Activated T-cell treated with anti-CD3 and anti-CD28 coated beads for 4 hours (primary cell): ENCODE measurements at regions not wholly inside any gene's neighbourhood (a gene's known extent, or its start where the extent isn't known, plus 50 kb on each side); places are given as distances from the start of the nearest gene placed in this dataset.

Experiments
- DNase-seq: peaks from one replicate; pipeline ENCODE4 v3.0.0-alpha.2; 2020

- no peak for DNase-seq
These were observed 316.6 kb downstream of the RDH14 start for GRCh38 chr2:18243816-18244215.

GRCh38 chr2:18242716-18243115 is 317.7 kb downstream of the RDH14 start:
- no peak for DNase-seq

GRCh38 chr2:18238209-18238608 is 322.2 kb downstream of the RDH14 start:
- no peak for DNase-seq

- DNase-seq = no peak
These were observed 323.2 kb downstream of the RDH14 start for GRCh38 chr2:18237298-18237697.

- DNase-seq = no peak
These were observed 327.6 kb downstream of the RDH14 start for GRCh38 chr2:18232731-18233438.

GRCh38 chr2:18230668-18231067 is 329.8 kb downstream of the RDH14 start:
- DNase-seq = no peak

GRCh38 chr2:18219676-18220075 is 340.8 kb downstream of the RDH14 start:
- no peak for DNase-seq

GRCh38 chr2:18218160-18218933 is 339.9 kb downstream of the KCNS3 start:
- DNase-seq = no peak

- DNase-seq = no peak
These were observed 336.5 kb downstream of the KCNS3 start for GRCh38 chr2:18214936-18215335.

GRCh38 chr2:18213986-18214385 is 335.5 kb downstream of the KCNS3 start:
- DNase-seq = no peak

- no peak for DNase-seq
These were observed 331.6 kb downstream of the KCNS3 start for GRCh38 chr2:18209934-18210639.

- DNase-seq = no peak
These were observed 330.5 kb downstream of the KCNS3 start for GRCh38 chr2:18208956-18209355.

GRCh38 chr2:18200771-18201170 is 322.3 kb downstream of the KCNS3 start:
- no peak for DNase-seq

- DNase-seq = no peak
These were observed 320.2 kb downstream of the KCNS3 start for GRCh38 chr2:18198677-18199076.

GRCh38 chr2:18194161-18194560 is 315.7 kb downstream of the KCNS3 start:
- DNase-seq = no peak

GRCh38 chr2:18186816-18187613 is 308.5 kb downstream of the KCNS3 start:
- no peak for DNase-seq

GRCh38 chr2:18182861-18183260 is 304.4 kb downstream of the KCNS3 start:
- DNase-seq = no peak

- no peak for DNase-seq
These were observed 302.4 kb downstream of the KCNS3 start for GRCh38 chr2:18180912-18181311.

GRCh38 chr2:18180031-18180610 is 301.7 kb downstream of the KCNS3 start:
- DNase-seq = no peak

GRCh38 chr2:18178736-18179349 is 300.4 kb downstream of the KCNS3 start:
- no peak for DNase-seq

- DNase-seq = no peak
These were observed 298.3 kb downstream of the KCNS3 start for GRCh38 chr2:18176679-18177215.

- no peak for DNase-seq
These were observed 294.1 kb downstream of the KCNS3 start for GRCh38 chr2:18172607-18173006.
